Panc1 (cell line): ENCODE measurements at regions not wholly inside any gene's neighbourhood (a gene's known extent, or its start where the extent isn't known, plus 50 kb on each side); places are given as distances from the start of the nearest gene placed in this dataset.

Source experiments
- CTCF ChIP-seq: fragments of 450-650 bp; IDR thresholded peaks from 2 replicates; pipeline ENCODE4 v1.5.1; 2017; ENCODE audit warnings: mild to moderate bottlenecking
- TF ChIP-seq, protein P1 (sequence below), 2 experiments: IDR thresholded peaks; 2 replicates each; pipeline ENCODE4 v1.6.1; 2011 to 2012; ENCODE audit warnings: low read depth in 2 of 2, control low read depth in 1 of 2, low read length in 1 of 2, mild to moderate bottlenecking in 1 of 2, moderate library complexity in 1 of 2; ENCODE audit not compliant: insufficient read depth in 1 of 2

- no peak for TF ChIP-seq CTCF
- TF ChIP-seq, protein P1, sequence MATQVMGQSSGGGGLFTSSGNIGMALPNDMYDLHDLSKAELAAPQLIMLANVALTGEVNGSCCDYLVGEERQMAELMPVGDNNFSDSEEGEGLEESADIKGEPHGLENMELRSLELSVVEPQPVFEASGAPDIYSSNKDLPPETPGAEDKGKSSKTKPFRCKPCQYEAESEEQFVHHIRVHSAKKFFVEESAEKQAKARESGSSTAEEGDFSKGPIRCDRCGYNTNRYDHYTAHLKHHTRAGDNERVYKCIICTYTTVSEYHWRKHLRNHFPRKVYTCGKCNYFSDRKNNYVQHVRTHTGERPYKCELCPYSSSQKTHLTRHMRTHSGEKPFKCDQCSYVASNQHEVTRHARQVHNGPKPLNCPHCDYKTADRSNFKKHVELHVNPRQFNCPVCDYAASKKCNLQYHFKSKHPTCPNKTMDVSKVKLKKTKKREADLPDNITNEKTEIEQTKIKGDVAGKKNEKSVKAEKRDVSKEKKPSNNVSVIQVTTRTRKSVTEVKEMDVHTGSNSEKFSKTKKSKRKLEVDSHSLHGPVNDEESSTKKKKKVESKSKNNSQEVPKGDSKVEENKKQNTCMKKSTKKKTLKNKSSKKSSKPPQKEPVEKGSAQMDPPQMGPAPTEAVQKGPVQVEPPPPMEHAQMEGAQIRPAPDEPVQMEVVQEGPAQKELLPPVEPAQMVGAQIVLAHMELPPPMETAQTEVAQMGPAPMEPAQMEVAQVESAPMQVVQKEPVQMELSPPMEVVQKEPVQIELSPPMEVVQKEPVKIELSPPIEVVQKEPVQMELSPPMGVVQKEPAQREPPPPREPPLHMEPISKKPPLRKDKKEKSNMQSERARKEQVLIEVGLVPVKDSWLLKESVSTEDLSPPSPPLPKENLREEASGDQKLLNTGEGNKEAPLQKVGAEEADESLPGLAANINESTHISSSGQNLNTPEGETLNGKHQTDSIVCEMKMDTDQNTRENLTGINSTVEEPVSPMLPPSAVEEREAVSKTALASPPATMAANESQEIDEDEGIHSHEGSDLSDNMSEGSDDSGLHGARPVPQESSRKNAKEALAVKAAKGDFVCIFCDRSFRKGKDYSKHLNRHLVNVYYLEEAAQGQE (IDR thresholded peaks at IDR 0.05; ENCODE audit: insufficient read depth in 1 of 2, low read depth in 2 of 2, low read length in 1 of 2) = no peak
These were observed 58.3 kb upstream of the VSTM5 start for GRCh38 chr11:93908689-93909088.
